Lung (tissue), 11 donors: ENCODE measurements at regions not wholly inside any gene's neighbourhood (a gene's known extent, or its start where the extent isn't known, plus 50 kb on each side); places are given as distances from the start of the nearest gene placed in this dataset.

Source experiments
- ATAC-seq: fragments of 200-7000 bp; cut with Tn5 transposase; one replicate; pipeline ENCODE4 v1.9.1; 2020; ENCODE audit warnings: moderate number of reproducible peaks; ENCODE audit not compliant: insufficient read depth, low FRiP score
- DNase-seq, 3 donors: peaks; one replicate each; pipeline ENCODE4 v3.0.0-alpha.2; 2013 to 2017
- H3K27ac ChIP-seq, 2 donors: one replicate each; pipeline ENCODE4 v1.5.1; 2013; ENCODE audit warnings: mild to moderate bottlenecking in 2 of 2, moderate library complexity in 2 of 2, control low read depth in 1 of 2, inconsistent platforms in 1 of 2, low read depth in 1 of 2, low read length in 1 of 2
- H3K27me3 ChIP-seq, 3 donors: one replicate each; pipeline ENCODE4 v1.5.1; 2013; ENCODE audit warnings: low read length in 2 of 3; ENCODE audit not compliant: control insufficient read depth in 3 of 3, insufficient read depth in 3 of 3
- H3K36me3 ChIP-seq, 4 donors: one replicate each; pipeline ENCODE4 v1.5.1; 2013; ENCODE audit warnings: low read length in 4 of 4, mild to moderate bottlenecking in 1 of 4, moderate library complexity in 1 of 4; ENCODE audit not compliant: control insufficient read depth in 4 of 4, insufficient read depth in 4 of 4
- H3K4me1 ChIP-seq, 5 donors: one replicate each; pipeline ENCODE4 v1.5.1; 2013; ENCODE audit warnings: low read length in 5 of 5, mild to moderate bottlenecking in 2 of 5, moderate library complexity in 1 of 5; ENCODE audit not compliant: control insufficient read depth in 5 of 5, insufficient read depth in 5 of 5
- H3K4me3 ChIP-seq: one replicate; pipeline ENCODE4 v1.5.1; 2013; ENCODE audit warnings: mild to moderate bottlenecking, control low read depth, moderate library complexity
- H3K9ac ChIP-seq, 2 donors: one replicate each; pipeline ENCODE4 v1.5.1; 2013; ENCODE audit warnings: low read length in 2 of 2, control low read depth in 1 of 2; ENCODE audit not compliant: insufficient read depth in 1 of 2
- H3K9me3 ChIP-seq, 4 donors: one replicate each; pipeline ENCODE4 v1.5.1; 2013; ENCODE audit warnings: low read length in 3 of 4, mild to moderate bottlenecking in 1 of 4, moderate library complexity in 1 of 4; ENCODE audit not compliant: control insufficient read depth in 4 of 4, insufficient read depth in 3 of 4
- WGBS, 2 donors: extraction: QIAGEN DNeasy Blood & Tissue Kit; methylation state at CpG; one replicate each; pipeline ENCODE4 v1.1.7; 2013; 5-methylcytosine and 5-hydroxymethylcytosine counted together
- TF ChIP-seq, protein P1 (sequence below): IDR thresholded peaks from 2 replicates; pipeline ENCODE4 v1.5.1; 2012; ENCODE audit warnings: mild to moderate bottlenecking; ENCODE audit errors: control extremely low read depth, extremely low read depth
- donor health status: control.
- donor health status: control.
- donor health status: Bipolar disorder and iron deficiency.
- donor health status: healthy.
- donor health status: DM: yes; HTN: yes; CAD: no.

DNA sequence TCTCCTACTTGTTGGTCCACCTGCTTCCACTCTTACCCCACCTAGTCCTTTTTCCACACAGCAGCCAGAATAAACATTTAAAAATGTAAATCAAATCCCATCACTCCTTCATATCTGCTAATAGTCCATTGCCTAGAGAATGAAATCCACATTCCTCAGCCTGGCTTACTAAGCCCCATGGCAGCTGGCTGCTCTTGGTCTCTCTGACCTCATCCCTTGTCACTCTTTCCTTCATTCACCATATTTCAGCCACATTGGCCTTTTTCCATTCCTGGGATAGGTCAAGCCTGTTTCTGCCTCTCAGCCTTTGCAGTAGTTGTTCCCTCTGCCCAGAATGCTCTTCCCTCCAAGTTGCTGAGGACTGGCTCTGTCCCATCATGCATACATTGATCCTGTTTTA is 512.8 kb downstream of the INSC start:
- H3K4me3 ChIP-seq, result no peak overlapping the region
- ATAC-seq (no peak), DNase-seq (no peak)
- TF ChIP-seq, protein P1, sequence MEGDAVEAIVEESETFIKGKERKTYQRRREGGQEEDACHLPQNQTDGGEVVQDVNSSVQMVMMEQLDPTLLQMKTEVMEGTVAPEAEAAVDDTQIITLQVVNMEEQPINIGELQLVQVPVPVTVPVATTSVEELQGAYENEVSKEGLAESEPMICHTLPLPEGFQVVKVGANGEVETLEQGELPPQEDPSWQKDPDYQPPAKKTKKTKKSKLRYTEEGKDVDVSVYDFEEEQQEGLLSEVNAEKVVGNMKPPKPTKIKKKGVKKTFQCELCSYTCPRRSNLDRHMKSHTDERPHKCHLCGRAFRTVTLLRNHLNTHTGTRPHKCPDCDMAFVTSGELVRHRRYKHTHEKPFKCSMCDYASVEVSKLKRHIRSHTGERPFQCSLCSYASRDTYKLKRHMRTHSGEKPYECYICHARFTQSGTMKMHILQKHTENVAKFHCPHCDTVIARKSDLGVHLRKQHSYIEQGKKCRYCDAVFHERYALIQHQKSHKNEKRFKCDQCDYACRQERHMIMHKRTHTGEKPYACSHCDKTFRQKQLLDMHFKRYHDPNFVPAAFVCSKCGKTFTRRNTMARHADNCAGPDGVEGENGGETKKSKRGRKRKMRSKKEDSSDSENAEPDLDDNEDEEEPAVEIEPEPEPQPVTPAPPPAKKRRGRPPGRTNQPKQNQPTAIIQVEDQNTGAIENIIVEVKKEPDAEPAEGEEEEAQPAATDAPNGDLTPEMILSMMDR, result no peak
- no peaks in the 10 kb centered on the region for H3K9me3 ChIP-seq
- H3K9ac ChIP-seq, result no peak overlapping the region
- H3K27me3 ChIP-seq, result peaks cover 0 to 3% (median 0%) of the 10 kb centered on the region in 3 donors
- peaks cover 0 to 5% (median 0%) of the 10 kb centered on the region in 5 donors for H3K4me1 ChIP-seq
- H3K27ac ChIP-seq, result no peak overlapping the region
- H3K36me3 ChIP-seq, result no peaks in the 10 kb centered on the region

DNA sequence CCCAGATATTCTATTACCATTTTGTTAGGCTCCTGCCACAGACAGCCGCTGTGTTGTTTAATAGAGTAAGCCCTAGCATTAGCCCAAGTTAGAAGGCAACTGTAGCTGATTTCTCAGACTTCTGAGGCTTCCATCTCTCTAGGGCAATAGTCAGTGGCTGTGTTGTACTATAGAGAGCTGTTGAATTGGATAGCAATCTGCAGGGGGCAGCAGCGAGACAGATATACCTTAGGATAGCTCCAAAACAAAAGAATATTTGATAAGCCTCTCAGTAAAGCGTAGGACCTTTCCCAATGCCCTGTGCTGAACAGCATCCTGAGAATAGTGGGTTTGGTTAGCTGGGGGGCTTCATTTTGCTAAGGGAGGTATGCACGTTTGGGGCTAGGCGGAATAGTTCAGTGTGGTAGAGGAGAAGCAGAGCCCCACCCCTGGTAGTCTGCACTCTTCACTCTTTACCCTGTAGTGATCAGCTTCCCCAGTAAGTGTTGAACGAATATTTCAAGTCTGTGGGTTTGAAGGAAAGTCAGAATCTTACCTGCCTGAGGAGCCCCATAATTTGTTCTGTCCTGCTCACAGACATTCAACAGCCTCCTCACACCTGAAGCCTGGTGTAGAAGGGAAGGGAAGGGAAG is 515.1 kb downstream of the INSC start:
- DNase-seq (peak in 1 of 3 donors; percentile 27), ATAC-seq (no peak)
- H3K4me3 ChIP-seq, result no peak overlapping the region
- H3K27me3 ChIP-seq, result no peaks in the 10 kb centered on the region
- H3K27ac ChIP-seq, result no peak overlapping the region
- peaks cover 0 to 3% (median 0%) of the 10 kb centered on the region in 5 donors for H3K4me1 ChIP-seq
- no peaks in the 10 kb centered on the region for H3K9me3 ChIP-seq
- no peaks in the 10 kb centered on the region for H3K36me3 ChIP-seq
- no peak overlapping the region for H3K9ac ChIP-seq
- WGBS, 2 donors, result 55 to 63% methylated on average over 6 of the region's 6 CpGs
- TF ChIP-seq, protein P1, result no peak

DNA sequence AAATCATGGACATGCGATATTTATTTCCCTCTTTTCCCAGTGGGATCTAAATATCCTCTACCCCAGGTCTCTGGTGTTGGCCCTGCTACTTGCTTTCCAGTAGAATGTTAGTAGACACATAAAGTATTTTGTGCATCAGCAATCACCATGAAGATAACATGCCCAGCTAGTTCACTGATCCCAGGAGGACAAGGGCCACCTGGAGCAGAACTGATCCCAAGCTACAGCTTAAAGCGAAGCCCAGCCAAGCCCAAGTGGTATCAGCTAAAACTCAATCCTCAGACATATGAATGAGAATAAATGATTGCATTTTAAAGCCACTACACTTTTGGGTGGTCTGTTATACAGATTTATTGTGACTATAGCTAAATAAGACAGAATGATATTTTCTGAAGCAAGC is 516.2 kb downstream of the INSC start:
- H3K27me3 ChIP-seq, result no peaks in the 10 kb centered on the region
- no peaks in the 10 kb centered on the region for H3K9me3 ChIP-seq
- no peaks in the 10 kb centered on the region for H3K4me1 ChIP-seq
- H3K9ac ChIP-seq, result no peak overlapping the region
- H3K4me3 ChIP-seq, result no peak overlapping the region
- WGBS, 2 donors, result 67 to 91% methylated on average over 2 of the region's 2 CpGs
- TF ChIP-seq, protein P1, result no peak
- no peaks in the 10 kb centered on the region for H3K36me3 ChIP-seq
- ATAC-seq (no peak), DNase-seq (no peak)
- H3K27ac ChIP-seq, result no peak overlapping the region

DNA sequence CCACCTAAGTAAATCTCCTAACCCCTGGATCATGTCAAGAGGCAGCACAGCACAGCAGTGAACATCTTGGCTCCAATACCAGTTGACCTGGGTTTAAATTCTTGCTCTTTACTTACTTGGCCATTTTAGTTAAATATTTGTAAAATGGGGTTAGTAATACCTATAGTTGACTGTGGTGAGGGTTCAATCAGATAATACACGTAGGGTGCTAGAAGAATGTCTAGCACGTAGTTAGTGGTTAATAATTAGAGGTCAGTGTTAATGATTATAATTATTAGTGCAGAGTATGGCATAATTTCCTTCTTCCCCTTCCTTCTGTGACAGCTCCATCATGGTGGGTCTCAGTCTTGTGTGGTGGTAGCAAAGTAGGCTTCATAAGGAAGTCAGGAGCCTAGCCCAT is 520.8 kb downstream of the INSC start:
- Histone ChIP-seq H3K27ac (no peak overlapping the region), H3K4me1 (peaks cover 0 to 5% (median 0%) of the 10 kb centered on the region in 5 donors), H3K27me3 (no peaks in the 10 kb centered on the region), H3K4me3 (no peak overlapping the region), H3K36me3 (no peaks in the 10 kb centered on the region), H3K9ac (no peak overlapping the region), H3K9me3 (peaks cover 0 to 2% (median 0%) of the 10 kb centered on the region in 4 donors)
- DNase-seq, result no peak
- WGBS, 2 donors, result 81 to 87% methylated on average over 2 of the region's 2 CpGs
- ATAC-seq, result no peak
- TF ChIP-seq, protein P1, result no peak
